HG03097 (cell line): ENCODE measurements at regions not wholly inside any gene's neighbourhood (a gene's known extent, or its start where the extent isn't known, plus 50 kb on each side); places are given as distances from the start of the nearest gene placed in this dataset.
"Not testable (repeated sequence)": the region's sequence is repeated elsewhere in the genome, so short reads cannot be mapped to it uniquely, and the experiment has no call there.

Source experiments
- ATAC-seq: cut with Tn5 transposase; IDR thresholded peaks from one replicate; pipeline ENCODE4 v1.9.1; 2021; ENCODE audit not compliant: unreplicated experiment, low FRiP score

DNA sequence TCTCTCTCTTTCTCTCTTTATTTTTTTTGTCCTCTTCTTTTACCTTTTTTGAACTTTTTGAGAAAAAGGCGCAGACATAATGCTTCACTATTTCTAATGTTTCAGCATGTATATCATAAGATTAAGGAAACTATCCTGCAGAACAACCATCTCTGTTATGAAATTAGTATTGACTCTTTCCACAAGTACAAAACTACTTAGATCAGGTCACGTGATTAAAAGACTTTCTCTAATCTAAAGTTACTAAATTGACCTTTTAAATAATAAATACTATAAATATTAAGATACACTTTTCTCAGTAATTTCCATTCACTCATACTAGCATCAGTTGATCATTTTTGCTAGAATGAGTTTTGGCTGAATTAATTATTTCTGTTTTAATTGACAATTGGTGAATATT is 844.5 kb upstream of the LRFN5 start:
- ATAC-seq, result no peak

DNA sequence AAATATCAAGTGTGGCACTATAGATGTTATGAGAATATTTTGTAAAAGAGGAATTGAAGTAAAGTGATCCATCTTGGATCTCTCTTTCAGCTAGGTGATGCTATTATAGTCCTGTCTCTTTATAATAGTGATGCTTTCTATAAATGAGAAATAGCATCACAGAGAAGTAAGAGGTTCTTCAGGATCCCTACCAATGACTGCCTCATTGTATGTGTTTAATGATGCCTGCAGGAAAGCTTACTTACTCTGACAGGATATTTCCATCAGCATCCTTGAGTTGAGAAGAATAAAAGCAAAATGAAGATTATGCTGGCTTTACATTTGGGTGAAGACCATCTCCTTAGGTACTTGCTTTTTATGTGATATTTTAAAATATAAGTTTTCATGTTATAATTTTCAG is 846.0 kb upstream of the LRFN5 start:
- no peak for ATAC-seq

DNA sequence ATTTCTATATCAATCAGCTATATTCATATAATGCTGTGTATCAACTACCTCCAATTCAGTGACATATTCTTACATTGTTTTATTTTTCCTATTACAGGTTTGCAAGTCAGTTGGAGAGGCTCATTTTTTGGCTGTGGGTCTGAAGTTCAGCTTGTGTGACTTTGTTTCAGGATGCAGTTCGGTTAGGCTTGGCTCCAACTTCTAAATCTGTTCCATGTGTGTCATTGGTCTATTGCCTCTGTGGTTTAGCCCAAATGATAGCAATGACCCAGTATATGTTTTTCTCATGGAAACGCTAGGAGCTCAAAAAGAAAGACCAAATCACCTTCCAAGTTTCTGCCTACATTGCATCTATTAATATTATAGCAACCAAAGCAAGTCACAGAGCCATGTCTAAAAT is 848.6 kb upstream of the LRFN5 start:
- ATAC-seq, result no peak

- no peak for ATAC-seq
Measured at GRCh38 chr14:40757376-40757950, 849.2 kb upstream of the LRFN5 start.

GRCh38 chr14:40733206-40733605 is 873.5 kb upstream of the LRFN5 start:
- no peak for ATAC-seq

- ATAC-seq, result no peak
Measured at GRCh38 chr14:40727107-40727506, 879.6 kb upstream of the LRFN5 start.

GRCh38 chr14:40713387-40713786 is 893.3 kb upstream of the LRFN5 start:
- no peak for ATAC-seq

DNA sequence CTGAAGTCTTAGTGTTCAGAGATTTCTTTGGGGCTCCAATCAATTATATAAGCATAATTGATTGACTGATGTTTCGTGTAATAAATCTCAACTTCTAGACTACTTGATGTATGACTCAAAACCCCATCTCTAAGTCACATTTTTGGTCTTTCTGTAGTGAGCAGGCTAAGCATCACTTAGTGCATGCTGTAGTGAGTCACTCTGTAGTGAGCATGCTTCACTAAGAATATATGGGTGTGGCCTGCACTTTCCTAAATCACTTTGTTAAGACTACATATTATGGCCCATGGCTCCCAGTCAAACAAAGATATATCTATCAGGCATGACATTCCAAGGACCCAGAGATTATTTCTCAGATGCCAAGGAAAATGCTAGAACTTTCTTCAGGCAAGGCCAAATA is 909.4 kb upstream of the LRFN5 start:
- no peak for ATAC-seq

- no peak for ATAC-seq
Measured at GRCh38 chr14:40694023-40694422, 912.7 kb upstream of the LRFN5 start.

- no peak for ATAC-seq
Measured at GRCh38 chr14:40691066-40691465, 915.6 kb upstream of the LRFN5 start.

DNA sequence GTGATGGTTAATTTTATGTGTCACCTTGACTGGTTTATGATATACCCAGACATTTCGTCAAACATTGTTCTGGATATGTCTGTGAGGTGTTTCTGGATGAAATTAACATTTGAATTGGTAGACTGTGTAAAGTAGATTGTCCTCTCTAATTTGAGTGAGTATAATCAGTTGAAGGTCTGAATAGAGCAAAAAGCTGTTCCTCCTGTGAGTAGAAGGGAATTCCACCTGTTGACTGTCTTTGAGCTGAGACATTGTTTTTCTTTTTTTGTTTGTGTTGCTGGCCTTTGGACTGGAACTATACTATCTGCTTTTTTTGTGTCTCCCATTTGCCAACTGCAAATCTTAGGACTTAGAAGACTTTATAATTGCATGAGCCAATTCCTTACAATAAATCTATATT is 920.9 kb upstream of the LRFN5 start:
- ATAC-seq, result no peak

GRCh38 chr14:40684328-40684727 is 922.3 kb upstream of the LRFN5 start:
- ATAC-seq, result no peak

DNA sequence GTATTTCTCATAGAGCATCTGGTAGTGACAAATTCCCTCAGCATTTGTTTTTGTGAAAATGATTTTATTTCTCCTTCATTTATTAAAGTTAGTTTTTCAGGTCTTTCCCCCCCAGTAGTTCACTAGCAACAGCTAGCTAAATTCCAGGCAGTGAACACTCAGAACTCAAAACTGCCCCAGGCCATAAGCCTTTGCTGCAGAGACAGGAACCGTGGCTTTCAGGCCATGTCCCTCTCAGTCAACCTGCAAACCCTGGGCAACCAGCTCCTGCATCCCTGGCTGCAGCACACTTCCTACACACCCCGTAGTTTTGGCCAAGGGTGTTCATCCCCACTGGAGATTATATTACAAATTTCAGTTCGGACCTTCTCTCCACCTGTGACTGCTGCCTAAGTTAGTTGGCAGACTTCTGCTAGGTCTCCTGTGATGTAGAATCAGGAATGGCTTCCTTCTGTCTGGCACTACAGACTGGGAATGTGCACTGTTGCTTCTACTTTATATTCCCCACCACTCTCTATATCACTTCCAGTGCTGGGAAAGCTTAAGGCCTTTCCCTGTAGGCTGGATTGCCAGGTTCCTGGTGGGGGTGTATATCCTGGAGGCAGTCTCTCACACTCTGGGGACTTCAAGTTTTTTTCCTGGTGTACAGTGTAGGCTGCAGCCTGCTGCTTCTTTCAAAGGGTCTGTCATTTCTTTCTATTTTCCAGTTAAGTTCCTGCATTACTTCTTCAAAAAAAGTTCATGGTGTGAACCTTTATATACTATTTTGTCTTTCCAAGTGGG is 924.4 kb upstream of the LRFN5 start:
- ATAC-seq, result no peak

DNA sequence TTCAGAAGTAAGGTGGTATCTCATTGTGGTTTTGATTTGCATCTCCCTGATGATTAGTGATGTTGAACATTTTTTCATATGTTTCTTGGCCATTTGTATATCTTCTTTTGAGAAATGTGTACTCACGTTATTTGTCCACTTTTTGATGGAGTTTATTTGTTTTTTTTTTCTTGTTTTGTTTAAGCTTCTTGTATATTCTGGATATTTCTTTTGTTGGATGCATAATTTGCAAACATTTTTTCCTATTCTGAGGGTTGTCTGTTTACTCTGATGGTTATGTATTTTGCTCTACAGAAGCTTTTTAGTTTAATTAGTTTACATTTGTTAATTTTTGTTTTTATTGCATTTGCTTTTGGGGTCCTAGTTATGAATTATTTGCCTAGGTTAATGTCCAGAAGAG is 927.4 kb upstream of the LRFN5 start:
- ATAC-seq, result no peak

DNA sequence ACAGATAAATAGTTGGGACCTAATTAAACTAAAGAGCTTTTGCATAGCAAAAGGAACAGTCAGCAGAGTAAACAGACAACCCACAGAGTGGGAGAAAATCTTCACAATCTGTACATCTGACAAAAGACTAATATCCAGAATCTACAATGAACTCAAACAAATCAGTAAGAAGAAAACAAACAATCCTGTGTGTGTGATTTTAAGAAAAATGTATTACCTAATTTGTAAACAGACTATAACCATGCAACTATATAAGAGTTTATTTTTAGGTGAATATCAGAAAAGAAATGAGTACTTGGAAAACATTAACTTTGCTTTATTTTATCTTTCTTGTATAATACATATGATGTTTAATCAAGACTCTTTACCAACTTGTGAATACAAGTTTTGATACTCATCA is 929.5 kb upstream of the LRFN5 start:
- ATAC-seq, result not testable (repeated sequence)

- ATAC-seq, result no peak
Measured at GRCh38 chr14:40674502-40674901, 932.2 kb upstream of the LRFN5 start.

DNA sequence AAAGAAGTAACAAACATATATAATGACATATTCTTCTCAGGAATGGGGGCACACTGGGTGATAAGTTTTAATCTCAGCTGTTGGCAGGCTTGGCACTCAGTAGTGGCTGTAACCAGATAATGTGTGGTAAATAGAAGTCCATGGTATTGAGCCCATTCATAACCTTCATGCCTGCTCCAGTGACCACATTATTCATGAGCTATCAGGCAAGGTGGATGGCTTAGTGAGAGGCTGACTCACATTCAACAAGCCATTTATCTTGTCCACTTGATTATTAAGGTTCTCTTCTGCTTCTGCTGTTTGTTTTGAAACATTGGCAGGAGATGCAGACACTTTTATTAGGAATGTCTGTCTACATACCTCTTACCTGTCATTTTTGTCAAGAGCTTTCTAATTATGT is 950.4 kb upstream of the LRFN5 start:
- no peak for ATAC-seq

DNA sequence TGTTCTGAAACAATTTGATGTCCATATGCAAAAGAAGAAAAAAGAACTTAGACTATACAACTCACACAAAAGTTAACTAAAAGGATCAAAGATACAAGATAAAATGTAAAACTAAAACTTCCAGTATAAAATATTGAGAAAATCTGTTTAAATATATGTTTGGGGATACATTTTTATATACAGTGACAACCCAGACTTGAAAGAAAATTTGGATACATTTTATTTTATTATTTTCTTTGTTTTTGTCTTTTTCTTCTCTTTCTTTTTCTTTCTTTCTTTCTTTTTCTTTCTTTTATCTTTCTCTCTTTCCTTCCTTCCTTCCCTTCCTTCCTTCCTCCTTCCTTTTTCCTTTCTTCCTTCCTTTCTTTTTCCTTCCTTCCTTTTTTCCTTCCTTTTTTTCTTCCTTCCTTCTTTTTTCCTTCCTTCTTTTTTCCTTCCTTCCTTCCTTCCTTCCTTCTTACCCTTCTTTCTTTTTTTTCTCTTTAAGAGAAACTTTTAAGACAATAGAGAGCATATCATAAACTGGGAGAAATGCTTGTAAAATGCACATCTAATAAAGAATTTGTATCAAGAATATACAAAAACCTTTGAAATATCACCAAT is 954.5 kb upstream of the LRFN5 start:
- no peak for ATAC-seq

GRCh38 chr14:40630471-40630870 is 976.2 kb upstream of the LRFN5 start:
- no peak for ATAC-seq

DNA sequence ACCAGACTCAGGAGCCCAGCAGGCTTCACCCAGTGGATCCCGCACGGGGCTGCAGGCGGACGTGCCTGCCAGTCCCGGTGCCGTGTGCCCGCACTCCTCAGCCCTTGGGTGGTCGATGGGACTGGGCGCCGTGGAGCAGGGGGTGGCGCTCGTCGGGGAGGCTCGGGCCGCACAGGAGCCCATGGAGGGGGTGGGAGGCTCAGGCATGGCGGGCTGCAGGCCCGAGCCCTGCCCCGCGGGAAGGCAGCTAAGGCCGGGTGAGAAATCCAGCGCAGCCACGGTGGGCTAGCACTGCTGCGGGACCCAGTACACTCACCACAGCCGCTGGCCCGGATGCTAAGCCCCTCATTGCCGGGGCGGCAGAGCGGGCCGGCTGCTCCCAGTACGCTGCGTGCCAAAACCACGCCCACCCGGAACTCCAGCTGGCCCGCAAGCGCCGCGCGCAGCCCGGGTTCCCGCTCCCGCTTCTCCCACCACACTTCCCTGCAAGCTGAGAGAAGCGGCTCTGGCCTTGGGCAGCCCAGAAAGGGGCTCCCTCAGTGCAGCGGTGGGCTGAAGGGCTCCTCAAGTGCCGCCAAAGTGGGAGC is 977.0 kb upstream of the LRFN5 start:
- ATAC-seq, result not testable (repeated sequence)

- ATAC-seq, result no peak
Measured at GRCh38 chr14:40629144-40629543, 977.5 kb upstream of the LRFN5 start.

DNA sequence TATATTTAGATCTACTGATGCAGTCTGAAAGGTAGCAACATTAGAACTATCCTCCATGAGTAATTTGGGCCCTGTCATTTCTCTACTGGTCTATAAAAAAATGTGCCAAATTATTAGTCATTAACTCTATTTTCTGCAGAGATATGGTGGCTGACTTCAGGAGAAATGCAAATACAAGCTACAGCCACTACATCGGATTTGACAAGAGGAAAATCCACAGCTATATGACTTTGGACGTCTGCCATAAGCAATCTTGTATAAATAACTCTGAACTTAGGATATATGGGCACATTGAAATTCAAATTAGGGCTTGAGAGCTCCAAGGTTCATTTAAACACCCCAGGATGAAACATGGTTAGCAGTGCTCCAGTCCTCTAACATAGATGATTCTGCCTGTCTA is 983.0 kb upstream of the LRFN5 start:
- no peak for ATAC-seq
